Endothelial cell of umbilical vein (primary cell): ENCODE measurements at regions not wholly inside any gene's neighbourhood (a gene's known extent, or its start where the extent isn't known, plus 50 kb on each side); places are given as distances from the start of the nearest gene placed in this dataset.

Experiments used
- BruUV-seq: library from RNA; stranded (reverse); fragments of 400-500 nt; replicated peaks from 2 replicates; lab custom pipeline; 2021; lab: Mats Ljungman, UMichigan
- CTCF ChIA-PET: fragments of 300-600, 350-600 bp; sonication (Branson Sonifier 250); formaldehyde crosslinking; loops from one replicate; lab custom pipeline; 2021; ENCODE audit warnings: antibody characterized with exemption, inconsistent platforms; lab: Charles Lee
- POLR2A ChIA-PET: fragments of 300-600, 350-600 bp; sonication (Branson Sonifier 250); formaldehyde crosslinking; loops from one replicate; lab custom pipeline; 2021; ENCODE audit warnings: antibody characterized with exemption, inconsistent platforms; lab: Charles Lee
- DNase-seq: peaks from one replicate; pipeline ENCODE4 v3.0.0-alpha.2; 2011; ENCODE audit warnings: low read depth, low spot score
- FAIRE-seq: peaks from 2 replicates; lab custom pipeline; 2011; peaks lifted over from hg19 to GRCh38; lab: Jason Lieb, UNC
- H2AFZ ChIP-seq: 2 replicates; pipeline ENCODE4 v1.6.0; 2012; ENCODE audit warnings: low read depth, low read length, control low read depth, inconsistent platforms
- H3K27ac ChIP-seq: 2 replicates; pipeline ENCODE4 v1.5.1; 2011; ENCODE audit warnings: low read depth, mild to moderate bottlenecking, control low read depth, low read length, moderate library complexity; ENCODE audit not compliant: insufficient read depth
- H3K27me3 ChIP-seq, 2 experiments: 2 replicates each; pipeline versions ENCODE4 v1.6.0 to v1.6.1; 2011; ENCODE audit warnings: low read length in 2 of 2, mixed read lengths in 1 of 2; ENCODE audit not compliant: control insufficient read depth in 2 of 2, insufficient read depth in 2 of 2
- H3K36me3 ChIP-seq, 2 experiments: 2 replicates in 1 of 2; 3 replicates in 1 of 2; pipeline ENCODE4 v1.5.1; 2011; ENCODE audit warnings: low read length in 2 of 2, mild to moderate bottlenecking in 1 of 2, moderate library complexity in 1 of 2; ENCODE audit not compliant: control insufficient read depth in 2 of 2, insufficient read depth in 2 of 2; ENCODE audit errors: extremely low read depth in 1 of 2
- H3K4me1 ChIP-seq: 3 replicates; pipeline ENCODE4 v1.5.1; 2011; ENCODE audit warnings: mild to moderate bottlenecking, low read length; ENCODE audit not compliant: control insufficient read depth, insufficient read depth; ENCODE audit errors: extremely low read depth
- H3K4me2 ChIP-seq: 2 replicates; pipeline ENCODE4 v1.6.1; 2011; ENCODE audit warnings: low read length, control low read depth, mixed read lengths; ENCODE audit not compliant: insufficient read depth
- H3K4me3 ChIP-seq, 3 experiments: fragments of 200-600 bp in 1 of 3; sonication (generic), shearing (Covaris generic) in 1 of 3; replicated peaks in 1 of 3; 2 replicates each; pipeline ENCODE4 v1.5.1; 2011 to 2016; ENCODE audit warnings: control low read depth in 3 of 3, low read length in 3 of 3, mild to moderate bottlenecking in 2 of 3, inconsistent platforms in 1 of 3, low read depth in 1 of 3, moderate library complexity in 1 of 3; ENCODE audit not compliant: insufficient read depth in 1 of 3
- H3K79me2 ChIP-seq: 2 replicates; pipeline ENCODE4 v1.6.0; 2012; ENCODE audit warnings: low read length, inconsistent platforms; ENCODE audit not compliant: control insufficient read depth, insufficient read depth
- H3K9ac ChIP-seq: replicated peaks from 2 replicates; pipeline ENCODE3; 2011; ENCODE audit warnings: low read length, control low read depth; ENCODE audit not compliant: insufficient read depth; ENCODE audit errors: extremely low read depth
- H3K9me1 ChIP-seq: replicated peaks from 3 replicates; pipeline ENCODE4 v1.6.0; 2011; ENCODE audit warnings: mild to moderate bottlenecking, low read length; ENCODE audit not compliant: control insufficient read depth, insufficient read depth; ENCODE audit errors: extremely low read depth
- H3K9me3 ChIP-seq: replicated peaks from 2 replicates; pipeline ENCODE4 v1.5.1; 2012; ENCODE audit warnings: low read length, inconsistent platforms; ENCODE audit not compliant: control insufficient read depth, insufficient read depth
- H4K20me1 ChIP-seq: replicated peaks from 2 replicates; pipeline ENCODE3; 2011; ENCODE audit warnings: mild to moderate bottlenecking, low read length; ENCODE audit not compliant: control insufficient read depth, insufficient read depth; ENCODE audit errors: extremely low read depth
- FOS ChIP-seq: IDR thresholded peaks from 2 replicates; pipeline ENCODE4 v1.6.1; 2011; ENCODE audit warnings: mild to moderate bottlenecking, low read length, moderate library complexity, borderline replicate concordance; ENCODE audit not compliant: insufficient read depth
- GATA2 ChIP-seq: IDR thresholded peaks from 2 replicates; pipeline ENCODE4 v1.7.0; 2011; ENCODE audit warnings: low read depth, mild to moderate bottlenecking, moderate library complexity, mixed read lengths, low read length; ENCODE audit not compliant: insufficient read length, insufficient read depth
- JUN ChIP-seq: IDR thresholded peaks from 2 replicates; pipeline ENCODE4 v1.6.1; 2011; ENCODE audit warnings: borderline replicate concordance, low read depth; ENCODE audit not compliant: insufficient read length, insufficient read depth
- MAX ChIP-seq: IDR thresholded peaks from 2 replicates; pipeline ENCODE4 v1.6.1; 2011; ENCODE audit not compliant: insufficient read depth, insufficient read length
- MYC ChIP-seq: IDR thresholded peaks from one replicate; pipeline ENCODE4 v1.6.1; 2011; ENCODE audit warnings: mild to moderate bottlenecking, low read depth, low read length
- POLR2AphosphoS5 ChIP-seq: IDR thresholded peaks from 2 replicates; pipeline ENCODE4 v1.6.1; 2012; ENCODE audit warnings: low read depth, mild to moderate bottlenecking, control low read depth, low read length, moderate library complexity; ENCODE audit not compliant: insufficient read depth
- dilution Hi-C: fragments of 300-500 bp; cut with MboI; formaldehyde crosslinking; loops from one replicate; pipeline ENCODE4 v1.15.0; 2019; ENCODE audit warnings: low sequenced_read_pairs; ENCODE audit not compliant: extremely low pct_ligation_motif_present
- intact Hi-C: fragments of 100-400 bp; cut with micrococcal nuclease; formaldehyde crosslinking; loops from one replicate; pipeline ENCODE4 v1.10.0; 2022

- intact Hi-C loops: no loop called here
- Histone ChIP-seq H3K27me3 (no peaks in the 10 kb centered on the region), H3K4me2 (peak overlapping the region; percentile 57), H3K9me1 (no peaks in the 10 kb centered on the region), H4K20me1 (no peaks in the 10 kb centered on the region), H3K9me3 (no peaks in the 10 kb centered on the region), H3K9ac (no peak overlapping the region), H3K4me1 (peaks cover 7% of the 10 kb centered on the region), H3K27ac (no peak overlapping the region), H2AFZ (peak overlapping the region; percentile 72), H3K36me3 (no peaks in the 10 kb centered on the region), H3K79me2 (no peaks in the 10 kb centered on the region), H3K4me3 (no peak overlapping the region)
- dilution Hi-C loops: no loop called here
- TF ChIP-seq MAX (no peak), MYC (no peak), POLR2AphosphoS5 (no peak), FOS (peak; percentile 62), GATA2 (no peak)
- FAIRE-seq (peak; percentile 82), DNase-seq (peak; percentile 71)
- BruUV-seq: no TSS peak
- ChIA-PET CTCF (no interaction called here), POLR2A (no interaction called here)
These were observed 1237.1 kb upstream of the GOT2 start for GRCh38 chr16:59971264-59971663.

GRCh38 chr16:59964232-59964924 is 1230.3 kb upstream of the GOT2 start:
- intact Hi-C loops: no loop called here
- dilution Hi-C loops: no loop called here
- BruUV-seq: no TSS peak
- Histone ChIP-seq H2AFZ (no peak overlapping the region), H3K4me1 (no peaks in the 10 kb centered on the region), H3K4me3 (no peak overlapping the region), H3K9me3 (no peaks in the 10 kb centered on the region), H3K36me3 (no peaks in the 10 kb centered on the region), H4K20me1 (no peaks in the 10 kb centered on the region), H3K27me3 (no peaks in the 10 kb centered on the region), H3K79me2 (no peaks in the 10 kb centered on the region), H3K27ac (no peak overlapping the region), H3K4me2 (no peak overlapping the region), H3K9me1 (no peaks in the 10 kb centered on the region), H3K9ac (no peak overlapping the region)
- ChIA-PET POLR2A (no interaction called here), CTCF (no interaction called here)
- DNase-seq (no peak), FAIRE-seq (no peak)
- TF ChIP-seq GATA2 (no peak), JUN (peak; percentile 2), MYC (no peak)
